Renal cortical epithelial cell (primary cell): ENCODE measurements at regions not wholly inside any gene's neighbourhood (a gene's known extent, or its start where the extent isn't known, plus 50 kb on each side); places are given as distances from the start of the nearest gene placed in this dataset.

Experiments
- DNase-seq: peaks from one replicate; pipeline ENCODE4 v3.0.0-alpha.2; 2011; ENCODE audit warnings: low read depth

DNA sequence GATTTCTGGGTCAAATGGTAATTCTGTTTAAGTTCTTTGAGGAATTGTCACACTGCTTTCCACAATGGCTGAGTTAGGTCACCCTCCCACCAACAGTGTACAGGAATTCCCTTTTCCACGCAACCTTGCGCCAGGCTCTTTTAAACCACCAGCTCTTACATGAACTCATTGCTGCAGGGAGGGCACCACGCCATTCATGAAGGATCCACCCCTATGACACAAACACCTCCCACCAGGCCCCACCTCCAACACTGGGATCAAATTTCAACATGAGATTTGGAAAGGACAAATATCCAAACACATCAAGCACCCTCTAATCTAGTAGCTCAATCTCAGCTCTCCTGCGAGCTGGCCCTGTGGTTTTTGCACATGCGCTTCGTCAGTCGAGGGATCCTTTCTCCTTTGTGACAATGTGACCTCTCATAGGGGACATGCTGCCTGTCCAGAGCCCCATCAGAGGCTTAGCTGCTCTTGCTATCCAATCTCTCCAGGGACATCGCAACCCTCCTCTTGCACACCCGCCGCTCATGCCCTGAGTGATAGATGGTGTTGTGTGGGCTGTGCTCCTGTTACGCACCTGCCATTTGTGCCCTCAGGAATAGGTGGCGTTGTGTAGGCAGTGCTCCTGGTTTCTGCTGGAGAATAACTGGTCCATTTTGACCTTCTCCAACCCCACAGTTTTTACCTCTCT is 328.0 kb downstream of the UQCRFS1 start:
- DNase-seq = no peak

DNA sequence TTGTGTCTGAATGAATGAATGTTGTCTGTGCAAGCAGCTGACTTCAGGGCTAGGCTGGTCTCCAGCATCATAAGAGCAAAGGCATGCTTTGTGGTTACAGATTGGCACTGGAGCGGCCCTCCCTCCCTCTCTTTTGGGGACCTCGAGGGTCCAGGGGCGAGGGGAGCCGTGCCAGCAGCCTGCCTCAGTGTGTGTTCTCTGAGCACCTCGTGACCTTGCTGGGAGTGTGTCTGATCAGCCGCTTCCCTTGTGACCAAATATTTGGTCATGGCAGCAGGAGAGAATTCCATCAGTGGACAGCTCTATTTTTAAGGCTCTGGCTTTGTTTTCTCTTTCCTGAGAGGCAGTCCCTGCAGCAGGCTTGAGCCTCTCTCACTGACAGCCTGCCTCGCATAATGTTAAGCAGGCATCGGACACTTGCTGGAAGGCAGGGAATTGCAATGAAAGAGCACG is 329.7 kb downstream of the UQCRFS1 start:
- peak; percentile 20 for DNase-seq

DNA sequence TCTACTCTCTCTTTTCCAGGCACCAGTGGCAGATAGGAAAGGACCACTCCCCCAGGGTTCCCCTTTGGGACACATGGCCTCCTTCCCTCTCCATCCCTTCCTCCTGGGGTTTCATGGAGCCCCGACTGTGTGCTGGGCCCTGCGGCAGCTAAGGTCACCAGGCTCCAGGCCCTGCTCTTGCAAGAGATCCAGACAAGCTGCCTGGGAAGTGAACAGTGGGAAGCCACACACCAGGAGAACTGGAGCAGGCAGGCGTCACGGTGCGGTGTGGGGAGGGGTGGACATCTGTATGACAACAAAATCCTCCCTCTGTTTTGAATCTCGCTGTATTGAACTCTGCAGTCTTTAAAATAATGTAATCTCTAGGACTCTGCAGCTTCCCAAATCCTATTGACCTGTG is 330.1 kb downstream of the UQCRFS1 start:
- no peak for DNase-seq

DNA sequence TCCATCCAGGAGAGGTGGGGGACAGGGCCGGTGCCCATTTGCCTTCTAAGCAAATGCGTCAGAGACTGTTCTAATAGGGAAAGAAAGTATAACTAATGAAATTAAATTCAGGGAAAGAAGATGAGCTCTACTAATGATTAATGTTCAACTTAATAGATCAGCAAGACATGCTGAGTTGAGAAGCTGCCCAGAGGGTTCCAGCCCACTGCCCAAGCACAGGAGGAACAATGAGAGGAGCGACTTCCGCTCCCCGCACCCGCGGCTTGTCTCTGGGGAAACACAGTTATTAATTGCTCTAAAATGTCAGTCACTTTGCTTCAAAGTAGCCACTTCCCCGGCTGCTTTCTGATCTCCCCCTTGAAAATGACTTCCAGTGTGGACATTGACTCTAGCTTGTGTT is 331.3 kb downstream of the UQCRFS1 start:
- peak; percentile 81 for DNase-seq

DNA sequence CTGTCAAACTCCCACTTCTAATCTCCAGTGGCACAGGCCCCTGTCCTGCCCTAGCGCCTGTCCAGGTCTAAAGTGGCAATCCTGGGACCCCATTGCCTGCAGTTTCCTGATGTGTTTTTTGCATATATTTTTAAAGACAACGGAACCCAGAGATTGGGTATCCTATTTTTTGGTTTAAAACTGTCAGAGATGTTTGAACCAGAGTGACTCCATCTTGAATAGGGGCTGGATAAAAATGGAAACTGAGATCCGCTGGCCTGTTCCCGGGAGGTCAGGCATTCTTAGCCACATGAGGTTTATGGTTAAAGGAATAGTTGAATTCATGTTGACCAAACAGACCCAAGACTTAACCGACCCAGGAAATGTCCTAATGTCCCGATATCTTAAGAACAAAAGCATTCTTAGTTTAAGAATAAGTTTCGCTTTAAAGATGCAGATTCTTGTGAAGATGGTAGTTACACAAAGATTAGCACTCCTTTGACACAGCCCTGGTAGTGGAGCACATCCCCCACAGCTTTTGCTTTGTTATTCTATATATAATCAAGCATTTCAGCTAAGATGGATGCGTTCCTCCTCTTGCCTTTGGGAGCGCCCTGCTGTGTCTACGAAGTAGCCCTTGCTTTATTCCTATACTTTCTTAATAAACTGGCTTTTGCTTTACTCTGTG is 332.1 kb downstream of the UQCRFS1 start:
- no peak for DNase-seq

DNA sequence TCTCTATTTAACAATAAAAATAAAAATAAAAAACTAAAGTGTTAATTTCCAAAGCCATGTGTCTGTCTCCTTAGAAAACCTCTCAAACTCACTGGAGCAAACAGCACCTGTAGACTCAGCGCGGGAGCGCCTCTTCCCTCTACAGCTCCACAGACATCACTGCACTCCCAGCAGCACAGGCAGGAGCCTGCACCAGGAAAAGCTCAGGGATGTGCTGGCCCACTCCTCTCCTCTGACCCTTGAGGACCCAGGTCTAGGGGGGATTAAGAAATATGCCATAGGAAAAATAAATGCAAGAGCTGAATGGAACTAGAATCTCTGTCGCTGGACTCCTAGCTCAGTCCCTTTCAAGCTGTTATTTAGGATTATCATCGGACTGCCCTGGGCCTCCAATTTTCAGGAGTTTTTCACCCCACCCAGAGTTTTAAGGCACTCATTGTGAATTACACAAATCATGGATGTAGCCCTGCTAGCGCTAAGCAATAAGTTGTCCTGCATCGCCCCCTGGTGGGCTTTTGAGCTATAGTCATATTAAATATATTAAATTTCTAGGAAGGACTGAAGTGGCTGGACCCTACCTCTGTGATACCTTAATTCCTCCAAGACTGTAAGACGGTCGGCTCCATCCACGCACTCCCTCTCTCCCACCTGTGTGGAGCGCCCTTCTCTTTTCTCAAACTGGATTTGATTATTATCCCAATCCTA is 333.9 kb downstream of the UQCRFS1 start:
- peak; percentile 59 for DNase-seq

DNA sequence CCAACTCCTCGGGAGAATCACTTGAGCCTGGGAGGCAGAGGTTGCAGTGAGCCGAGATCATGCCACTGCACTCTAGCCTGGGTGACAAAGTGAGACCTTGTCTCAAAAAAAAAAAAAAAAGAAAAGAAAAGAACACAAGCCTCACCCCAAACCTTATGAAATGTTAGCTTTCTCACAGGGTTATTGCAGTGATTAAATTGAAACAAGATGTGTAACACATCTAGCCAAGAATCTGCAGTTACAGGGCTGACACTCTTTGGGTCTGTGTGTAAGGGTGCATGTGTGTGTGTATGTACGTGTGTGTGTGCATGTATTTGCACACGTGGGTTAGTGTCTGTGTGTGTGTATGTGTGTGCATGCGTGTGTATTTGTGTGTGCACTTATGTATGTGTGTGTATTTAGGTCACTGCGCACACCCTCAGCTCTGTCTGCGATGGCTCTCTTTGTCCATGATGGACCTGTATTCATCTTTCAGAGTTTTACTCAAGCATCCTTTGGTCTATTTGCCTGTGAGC is 336.3 kb downstream of the UQCRFS1 start:
- no peak for DNase-seq

DNA sequence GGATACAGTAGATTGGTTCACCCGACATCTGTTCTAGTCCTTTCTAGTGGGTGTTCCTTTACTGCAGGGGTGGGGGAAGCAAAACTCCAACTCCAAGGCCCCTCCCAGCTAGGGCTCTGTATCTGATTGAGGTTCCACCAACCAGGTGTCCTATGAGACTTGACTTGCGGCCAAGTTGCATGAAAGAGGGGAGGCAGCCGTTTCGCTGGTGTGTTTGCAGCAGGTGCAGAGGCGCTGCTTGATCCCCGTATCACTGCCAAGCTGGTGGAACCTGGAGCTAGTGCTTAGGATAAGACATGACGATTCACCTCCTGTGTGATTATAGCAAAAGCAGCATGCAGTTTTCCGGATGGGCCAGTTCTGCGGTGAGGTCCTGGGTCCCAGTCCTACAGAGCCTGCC is 338.2 kb downstream of the UQCRFS1 start:
- DNase-seq = no peak

DNA sequence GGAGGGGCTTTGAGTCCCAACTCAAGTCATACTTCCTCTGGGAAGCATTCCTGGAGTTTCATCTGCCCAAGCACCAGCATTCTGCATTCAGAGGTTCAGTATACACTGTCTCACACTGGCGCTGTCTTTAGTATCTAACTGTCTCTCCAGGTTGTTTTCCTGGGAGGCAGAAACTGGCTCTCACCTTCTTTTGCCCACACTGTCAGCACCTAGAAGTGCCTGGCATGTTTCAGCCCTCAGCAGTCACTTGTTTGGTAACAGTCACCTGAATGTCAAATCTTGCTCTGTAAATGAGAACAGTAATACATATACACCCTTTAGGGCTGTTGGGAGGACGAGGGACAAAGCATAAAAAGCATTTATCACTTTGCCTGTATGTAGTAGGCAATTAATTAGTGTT is 339.6 kb downstream of the UQCRFS1 start:
- DNase-seq = no peak

DNA sequence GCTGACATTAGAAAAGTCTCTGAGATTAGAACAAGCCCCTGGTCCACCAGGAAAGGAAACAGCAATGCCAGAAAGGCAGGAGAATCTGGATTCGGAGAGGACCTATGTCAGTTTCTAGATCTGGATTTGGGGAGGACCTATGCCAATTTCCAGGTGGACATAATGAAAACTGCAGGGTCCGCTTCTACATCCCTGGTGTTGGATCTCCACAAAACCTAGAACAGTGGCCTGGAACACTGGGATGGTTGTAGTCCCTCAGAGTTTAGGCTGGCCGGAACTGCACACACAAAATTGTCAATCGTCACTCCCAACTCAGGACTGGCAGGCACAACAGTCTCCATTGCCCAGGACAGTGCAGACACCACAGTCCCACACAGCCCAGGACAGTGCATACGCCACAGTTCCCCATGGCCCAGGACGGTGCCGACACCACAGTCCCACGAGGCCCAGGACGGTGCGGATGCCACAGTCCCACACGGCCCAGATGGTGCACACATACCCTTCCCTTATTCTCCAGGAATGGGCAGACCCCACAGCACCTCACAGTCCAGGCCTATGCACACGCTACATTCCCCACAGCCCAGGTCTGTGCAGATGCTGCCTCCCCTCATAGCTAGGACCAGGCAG is 341.7 kb downstream of the UQCRFS1 start:
- DNase-seq = no peak

DNA sequence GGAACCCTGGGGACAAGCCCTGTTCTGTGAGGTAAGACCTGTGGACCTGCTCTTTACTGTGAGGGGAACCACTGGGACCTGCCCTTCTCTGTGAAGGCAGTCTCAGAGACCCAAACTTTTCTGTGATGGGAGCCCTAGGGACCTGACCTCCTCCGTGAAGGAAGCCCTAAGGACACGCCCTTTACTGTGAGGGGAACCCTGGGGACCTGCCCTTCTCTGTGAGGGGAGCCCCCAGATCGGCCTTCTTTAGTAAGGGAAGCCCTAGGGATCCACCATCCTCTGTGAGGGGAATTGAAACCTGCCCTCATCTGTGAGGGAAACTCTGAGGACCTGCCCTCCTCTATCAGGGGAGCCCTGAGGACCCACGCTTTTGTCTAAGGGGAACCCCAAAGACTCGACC is 343.5 kb downstream of the UQCRFS1 start:
- DNase-seq = no peak

DNA sequence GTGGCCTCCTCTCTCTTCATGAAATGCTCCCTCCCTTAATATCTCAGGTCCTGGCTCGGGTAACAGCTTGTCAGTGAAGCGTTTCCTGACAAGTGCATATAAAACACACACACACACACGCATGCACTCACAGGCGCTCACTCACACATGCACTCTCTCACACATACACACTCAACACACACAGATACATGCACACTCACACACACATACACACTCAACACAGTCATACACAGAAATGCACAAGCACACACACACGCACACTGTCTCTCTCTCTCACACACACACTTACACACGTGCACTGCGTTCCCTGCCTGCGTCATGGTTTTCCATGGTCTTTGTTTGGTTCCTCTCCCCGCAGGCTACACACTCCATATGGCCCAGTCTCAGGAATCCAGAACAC is 344.1 kb downstream of the UQCRFS1 start:
- DNase-seq = no peak

DNA sequence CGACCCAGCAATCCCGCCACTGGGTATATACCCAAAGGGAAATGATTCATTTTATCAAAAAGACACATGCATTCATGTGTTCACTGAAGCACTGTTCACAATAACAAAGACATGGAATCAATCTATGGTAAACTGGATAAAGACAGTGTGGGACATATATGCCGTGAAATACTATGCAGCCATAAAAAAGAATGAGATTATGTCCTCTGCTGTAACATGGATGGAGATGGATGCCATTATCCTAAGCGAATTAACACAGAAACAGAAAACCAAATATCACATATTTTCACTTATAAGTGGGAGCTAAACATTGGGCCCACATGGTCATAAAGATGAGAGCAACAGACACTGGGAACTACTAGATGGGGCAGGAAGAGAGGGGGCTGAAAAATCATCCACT is 345.0 kb downstream of the UQCRFS1 start:
- no peak for DNase-seq

DNA sequence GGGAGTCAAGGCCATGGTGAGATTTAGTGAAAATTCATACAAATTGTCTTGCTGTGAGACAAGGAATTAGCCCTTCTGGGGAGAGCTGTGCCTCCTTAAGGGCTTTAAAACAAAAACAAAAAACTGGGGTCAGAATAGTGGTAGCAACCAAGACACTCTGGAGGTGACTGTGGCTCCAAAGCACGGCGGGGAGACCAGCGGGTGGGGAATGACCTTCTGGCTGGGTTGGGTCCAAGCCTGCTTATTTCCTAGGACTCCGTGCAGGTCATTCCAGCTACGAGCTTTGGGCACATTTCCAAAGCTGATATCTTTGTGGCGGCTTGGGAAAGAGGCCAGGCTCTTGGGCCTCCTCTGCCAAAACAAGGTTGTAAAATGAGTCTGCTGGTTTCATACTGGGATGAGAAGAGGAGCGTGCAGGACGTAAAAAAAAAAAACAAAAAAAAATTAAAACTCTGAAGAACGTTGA is 348.3 kb downstream of the UQCRFS1 start:
- no peak for DNase-seq

DNA sequence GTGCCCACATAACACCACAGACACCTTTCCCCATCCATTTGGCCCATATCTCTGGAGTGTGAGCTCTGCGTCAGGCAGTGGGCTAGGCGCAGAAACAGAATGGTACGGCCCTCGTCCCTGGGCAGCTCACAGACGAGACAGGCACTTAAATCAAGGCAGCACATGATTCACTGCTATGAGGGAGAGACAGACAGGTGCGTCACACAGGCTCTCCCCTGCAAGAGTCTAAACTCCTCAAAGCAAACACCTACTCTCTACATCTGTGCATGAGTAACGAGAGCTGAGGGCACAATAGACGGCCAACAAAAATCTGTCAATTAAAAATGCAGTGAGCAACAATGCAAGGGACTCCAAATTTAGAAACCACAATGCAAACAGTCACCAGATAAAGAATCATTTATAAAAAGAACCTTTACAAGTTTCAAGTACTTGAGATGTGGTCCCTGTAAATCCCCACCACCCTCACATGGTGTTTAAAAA is 348.9 kb downstream of the UQCRFS1 start:
- DNase-seq = no peak

DNA sequence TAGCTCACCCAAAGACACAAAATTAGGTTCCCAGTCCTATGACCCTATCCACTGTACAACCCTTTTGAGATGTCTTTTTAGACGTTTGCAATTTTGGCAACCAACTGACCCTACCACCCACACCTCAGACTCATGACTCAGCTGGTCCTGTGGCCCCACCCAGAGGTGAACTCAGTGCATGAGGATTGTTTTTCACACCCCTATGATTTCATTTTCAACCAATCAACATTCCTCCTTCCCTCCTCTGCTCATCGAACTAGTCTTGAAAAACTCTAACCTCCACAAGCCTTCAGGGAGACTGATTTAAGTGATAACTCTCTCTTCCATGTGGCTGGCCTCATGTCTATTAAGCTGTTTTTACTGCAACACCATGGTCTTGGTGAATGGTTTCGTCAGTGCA is 350.7 kb downstream of the UQCRFS1 start:
- DNase-seq = peak; percentile 6

DNA sequence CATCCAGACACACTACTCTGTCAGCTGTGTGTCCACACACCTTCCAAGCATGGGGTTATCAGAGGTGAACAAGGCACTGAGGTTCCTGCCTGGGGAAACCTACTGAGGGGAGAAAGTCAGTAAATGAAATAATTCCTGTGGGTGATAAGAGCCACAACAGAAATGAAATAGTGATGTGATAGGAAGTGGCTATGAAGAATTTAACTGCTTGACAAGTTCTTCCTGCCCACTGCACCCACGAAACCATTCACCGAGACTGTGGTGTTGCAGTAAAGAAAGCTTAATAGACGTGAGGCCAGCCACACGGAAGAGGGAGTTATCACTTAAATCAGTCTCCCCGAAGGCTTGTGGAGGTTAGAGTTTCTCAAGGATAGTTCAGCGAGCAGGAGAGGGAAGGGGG is 353.1 kb downstream of the UQCRFS1 start:
- DNase-seq = peak; percentile 61

DNA sequence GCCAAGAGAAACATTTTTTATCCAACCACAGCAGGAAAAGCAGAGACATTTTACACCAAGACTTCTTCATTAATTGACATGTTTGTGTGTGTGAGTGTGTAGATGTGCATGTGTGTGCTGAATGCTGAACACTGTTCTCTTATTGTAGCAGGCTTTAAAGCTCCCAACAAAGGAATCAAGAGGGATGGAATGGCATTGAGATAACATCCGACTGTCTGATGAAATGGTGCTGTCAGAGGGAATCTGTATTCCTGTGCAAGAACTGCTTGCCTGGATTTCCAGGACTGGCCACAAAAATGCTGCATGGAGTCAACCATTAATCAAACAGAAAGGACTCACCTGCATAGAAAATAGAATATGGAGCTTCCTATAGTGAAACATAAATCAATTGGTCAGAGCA is 354.0 kb downstream of the UQCRFS1 start:
- DNase-seq = no peak

DNA sequence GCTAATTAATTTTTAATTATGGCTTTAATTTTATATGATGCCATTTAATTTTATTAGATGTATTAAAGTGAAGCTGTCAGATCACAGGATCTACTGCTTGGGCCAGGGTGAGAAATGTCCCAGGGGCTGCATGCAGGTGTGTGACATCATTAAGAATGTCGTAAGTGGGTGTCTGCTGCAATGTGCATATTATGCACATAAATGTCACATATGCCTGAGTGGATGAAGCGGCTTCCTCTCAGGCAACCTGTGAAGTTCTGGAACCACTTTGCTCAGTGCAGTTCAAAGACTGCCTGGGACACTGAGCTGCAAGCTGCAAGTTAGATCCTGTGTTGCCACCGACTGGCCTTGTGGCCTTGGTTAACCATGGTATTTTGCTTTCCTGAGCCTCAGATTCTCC is 355.0 kb downstream of the UQCRFS1 start:
- no peak for DNase-seq

DNA sequence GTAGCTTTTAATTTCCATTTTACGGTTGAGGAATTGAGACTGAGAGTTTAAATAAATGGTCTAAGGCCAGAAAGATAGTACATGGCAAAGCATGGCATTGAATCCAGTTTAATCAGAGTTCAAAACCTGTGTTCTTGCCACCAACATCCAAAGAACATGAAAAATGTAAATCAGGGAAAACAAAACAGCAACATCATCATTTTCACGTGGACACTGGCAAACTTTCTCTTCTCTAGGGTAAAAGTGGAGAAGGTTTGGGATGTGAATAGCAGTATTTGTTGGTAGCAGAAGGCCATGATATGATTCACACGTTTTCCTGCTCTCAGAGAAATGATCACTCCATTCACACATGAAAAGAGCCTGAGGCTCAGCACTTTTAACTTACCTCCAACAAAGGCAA is 357.7 kb downstream of the UQCRFS1 start:
- no peak for DNase-seq

DNA sequence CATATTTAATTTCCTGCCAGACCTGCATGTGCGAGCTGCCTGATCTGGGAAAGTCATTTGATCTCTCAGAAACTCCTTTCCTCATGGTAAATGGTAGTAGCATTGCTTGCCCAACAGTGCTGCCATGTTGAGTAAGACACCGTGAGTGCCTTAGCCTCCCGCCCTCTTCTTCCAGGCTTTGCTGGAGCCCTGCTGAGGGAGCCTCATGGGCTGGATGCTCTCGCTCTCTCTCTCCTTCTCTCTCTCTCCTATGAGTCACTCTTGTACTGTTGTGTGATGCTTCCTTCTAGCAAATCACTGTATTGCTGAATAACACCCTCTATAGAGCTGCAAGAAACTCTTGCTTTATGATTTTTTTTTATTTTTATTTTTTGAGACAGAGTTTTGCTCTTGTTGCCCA is 365.5 kb downstream of the UQCRFS1 start:
- peak; percentile 26 for DNase-seq
